Endothelial cell of umbilical vein (primary cell): ENCODE measurements at regions not wholly inside any gene's neighbourhood (a gene's known extent, or its start where the extent isn't known, plus 50 kb on each side); places are given as distances from the start of the nearest gene placed in this dataset.

Experiments used
- BruUV-seq: library from RNA; stranded (reverse); fragments of 400-500 nt; replicated peaks from 2 replicates; lab custom pipeline; 2021; lab: Mats Ljungman, UMichigan
- CTCF ChIA-PET: fragments of 300-600, 350-600 bp; sonication (Branson Sonifier 250); formaldehyde crosslinking; loops from one replicate; lab custom pipeline; 2021; ENCODE audit warnings: antibody characterized with exemption, inconsistent platforms; lab: Charles Lee
- POLR2A ChIA-PET: fragments of 300-600, 350-600 bp; sonication (Branson Sonifier 250); formaldehyde crosslinking; loops from one replicate; lab custom pipeline; 2021; ENCODE audit warnings: antibody characterized with exemption, inconsistent platforms; lab: Charles Lee
- DNase-seq: peaks from one replicate; pipeline ENCODE4 v3.0.0-alpha.2; 2011; ENCODE audit warnings: low read depth, low spot score
- FAIRE-seq: peaks from 2 replicates; lab custom pipeline; 2011; peaks lifted over from hg19 to GRCh38; lab: Jason Lieb, UNC
- H2AFZ ChIP-seq: 2 replicates; pipeline ENCODE4 v1.6.0; 2012; ENCODE audit warnings: low read depth, low read length, control low read depth, inconsistent platforms
- H3K27ac ChIP-seq: 2 replicates; pipeline ENCODE4 v1.5.1; 2011; ENCODE audit warnings: low read depth, mild to moderate bottlenecking, control low read depth, low read length, moderate library complexity; ENCODE audit not compliant: insufficient read depth
- H3K27me3 ChIP-seq, 2 experiments: 2 replicates each; pipeline versions ENCODE4 v1.6.0 to v1.6.1; 2011; ENCODE audit warnings: low read length in 2 of 2, mixed read lengths in 1 of 2; ENCODE audit not compliant: control insufficient read depth in 2 of 2, insufficient read depth in 2 of 2
- H3K36me3 ChIP-seq, 2 experiments: 2 replicates in 1 of 2; 3 replicates in 1 of 2; pipeline ENCODE4 v1.5.1; 2011; ENCODE audit warnings: low read length in 2 of 2, mild to moderate bottlenecking in 1 of 2, moderate library complexity in 1 of 2; ENCODE audit not compliant: control insufficient read depth in 2 of 2, insufficient read depth in 2 of 2; ENCODE audit errors: extremely low read depth in 1 of 2
- H3K4me1 ChIP-seq: 3 replicates; pipeline ENCODE4 v1.5.1; 2011; ENCODE audit warnings: mild to moderate bottlenecking, low read length; ENCODE audit not compliant: control insufficient read depth, insufficient read depth; ENCODE audit errors: extremely low read depth
- H3K4me2 ChIP-seq: 2 replicates; pipeline ENCODE4 v1.6.1; 2011; ENCODE audit warnings: low read length, control low read depth, mixed read lengths; ENCODE audit not compliant: insufficient read depth
- H3K4me3 ChIP-seq, 3 experiments: fragments of 200-600 bp in 1 of 3; sonication (generic), shearing (Covaris generic) in 1 of 3; replicated peaks in 1 of 3; 2 replicates each; pipeline ENCODE4 v1.5.1; 2011 to 2016; ENCODE audit warnings: control low read depth in 3 of 3, low read length in 3 of 3, mild to moderate bottlenecking in 2 of 3, inconsistent platforms in 1 of 3, low read depth in 1 of 3, moderate library complexity in 1 of 3; ENCODE audit not compliant: insufficient read depth in 1 of 3
- H3K79me2 ChIP-seq: 2 replicates; pipeline ENCODE4 v1.6.0; 2012; ENCODE audit warnings: low read length, inconsistent platforms; ENCODE audit not compliant: control insufficient read depth, insufficient read depth
- H3K9ac ChIP-seq: replicated peaks from 2 replicates; pipeline ENCODE3; 2011; ENCODE audit warnings: low read length, control low read depth; ENCODE audit not compliant: insufficient read depth; ENCODE audit errors: extremely low read depth
- H3K9me1 ChIP-seq: replicated peaks from 3 replicates; pipeline ENCODE4 v1.6.0; 2011; ENCODE audit warnings: mild to moderate bottlenecking, low read length; ENCODE audit not compliant: control insufficient read depth, insufficient read depth; ENCODE audit errors: extremely low read depth
- H3K9me3 ChIP-seq: replicated peaks from 2 replicates; pipeline ENCODE4 v1.5.1; 2012; ENCODE audit warnings: low read length, inconsistent platforms; ENCODE audit not compliant: control insufficient read depth, insufficient read depth
- H4K20me1 ChIP-seq: replicated peaks from 2 replicates; pipeline ENCODE3; 2011; ENCODE audit warnings: mild to moderate bottlenecking, low read length; ENCODE audit not compliant: control insufficient read depth, insufficient read depth; ENCODE audit errors: extremely low read depth
- CTCF ChIP-seq, 2 donors: IDR thresholded peaks; 1 replicate in 1 of 2; 2 replicates in 1 of 2; pipeline ENCODE4 v1.5.1; 2011; ENCODE audit warnings: low read length in 2 of 2, mild to moderate bottlenecking in 2 of 2, moderate library complexity in 2 of 2, control low read depth in 1 of 2, inconsistent platforms in 1 of 2, low read depth in 1 of 2; ENCODE audit not compliant: insufficient read depth in 1 of 2; ENCODE audit errors: extremely low read depth in 1 of 2
- EZH2 ChIP-seq: IDR thresholded peaks from 2 replicates; pipeline ENCODE4 v1.6.1; 2012; ENCODE audit warnings: borderline replicate concordance, low read depth, mild to moderate bottlenecking, moderate library complexity, low read length, inconsistent platforms; ENCODE audit not compliant: severe bottlenecking
- FOS ChIP-seq: IDR thresholded peaks from 2 replicates; pipeline ENCODE4 v1.6.1; 2011; ENCODE audit warnings: mild to moderate bottlenecking, low read length, moderate library complexity, borderline replicate concordance; ENCODE audit not compliant: insufficient read depth
- GATA2 ChIP-seq: IDR thresholded peaks from 2 replicates; pipeline ENCODE4 v1.7.0; 2011; ENCODE audit warnings: low read depth, mild to moderate bottlenecking, moderate library complexity, mixed read lengths, low read length; ENCODE audit not compliant: insufficient read length, insufficient read depth
- JUN ChIP-seq: IDR thresholded peaks from 2 replicates; pipeline ENCODE4 v1.6.1; 2011; ENCODE audit warnings: borderline replicate concordance, low read depth; ENCODE audit not compliant: insufficient read length, insufficient read depth
- MYC ChIP-seq: IDR thresholded peaks from one replicate; pipeline ENCODE4 v1.6.1; 2011; ENCODE audit warnings: mild to moderate bottlenecking, low read depth, low read length
- POLR2A ChIP-seq: IDR thresholded peaks from 2 replicates; pipeline ENCODE4 v1.6.1; 2012; ENCODE audit warnings: low read depth, mild to moderate bottlenecking, control low read depth, low read length
- POLR2AphosphoS5 ChIP-seq: IDR thresholded peaks from 2 replicates; pipeline ENCODE4 v1.6.1; 2012; ENCODE audit warnings: low read depth, mild to moderate bottlenecking, control low read depth, low read length, moderate library complexity; ENCODE audit not compliant: insufficient read depth
- dilution Hi-C: fragments of 300-500 bp; cut with MboI; formaldehyde crosslinking; loops from one replicate; pipeline ENCODE4 v1.15.0; 2019; ENCODE audit warnings: low sequenced_read_pairs; ENCODE audit not compliant: extremely low pct_ligation_motif_present
- intact Hi-C: fragments of 100-400 bp; cut with micrococcal nuclease; formaldehyde crosslinking; loops from one replicate; pipeline ENCODE4 v1.10.0; 2022
- TF ChIP-seq, protein P1 (sequence below): IDR thresholded peaks from 2 replicates; pipeline ENCODE4 v1.6.1; 2011; ENCODE audit not compliant: insufficient read depth, insufficient read length

DNA sequence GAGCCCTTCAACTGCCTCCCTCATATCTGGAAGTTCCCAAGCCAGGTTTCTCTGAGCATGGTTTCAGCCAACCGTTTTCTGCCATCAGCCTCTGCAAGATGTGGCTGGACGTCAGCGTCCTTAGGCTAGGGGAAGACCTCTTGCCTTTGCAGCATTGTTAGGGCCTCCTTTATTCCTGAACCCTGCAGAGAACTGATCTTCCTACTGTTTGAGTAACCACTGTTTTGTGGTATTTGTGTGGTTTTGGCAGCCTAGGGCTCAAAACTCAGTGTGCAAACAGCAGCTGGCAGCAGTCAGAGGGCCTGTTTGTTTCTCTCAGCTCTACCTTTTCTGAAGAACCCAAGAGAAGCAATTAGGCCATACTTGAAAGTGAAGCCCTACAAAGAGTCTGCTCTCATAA, 83.4 kb upstream of the SEMA3E start:
- DNase-seq (no peak), FAIRE-seq (no peak)
- intact Hi-C loops (no loop called here), dilution Hi-C loops (no loop called here)
- Histone ChIP-seq H3K36me3 (no peaks in the 10 kb centered on the region), H3K4me3 (no peak overlapping the region), H3K9me3 (no peaks in the 10 kb centered on the region), H2AFZ (no peak overlapping the region), H4K20me1 (no peaks in the 10 kb centered on the region), H3K9me1 (no peaks in the 10 kb centered on the region), H3K4me2 (no peak overlapping the region), H3K4me1 (no peaks in the 10 kb centered on the region), H3K27me3 (peaks cover 0 to 2% of the 10 kb centered on the region in 2 experiments), H3K9ac (no peak overlapping the region), H3K79me2 (no peaks in the 10 kb centered on the region), H3K27ac (no peak overlapping the region)
- ChIA-PET POLR2A (no interaction called here), CTCF (no interaction called here)
- no TSS peak for BruUV-seq
- TF ChIP-seq CTCF (IDR thresholded peaks at IDR 0.05; ENCODE audit: extremely low read depth in 1 of 2, insufficient read depth in 1 of 2, low read depth in 1 of 2, low read length in 2 of 2) (no peak), EZH2 (no peak), JUN (no peak)

GRCh38 chr7:83731154-83731553, 82.2 kb upstream of the SEMA3E start:
- H3K79me2 ChIP-seq, result no peaks in the 10 kb centered on the region
- H3K27me3 ChIP-seq, result no peaks in the 10 kb centered on the region
- no peak overlapping the region for H3K4me3 ChIP-seq
- H3K9me3 ChIP-seq, result no peaks in the 10 kb centered on the region
- no peaks in the 10 kb centered on the region for H3K36me3 ChIP-seq
- ChIA-PET POLR2A (no interaction called here), CTCF (no interaction called here)
- no peak overlapping the region for H3K27ac ChIP-seq
- no peak for DNase-seq
- H2AFZ ChIP-seq, result no peak overlapping the region
- no peak overlapping the region for H3K4me2 ChIP-seq
- no peak overlapping the region for H3K9ac ChIP-seq
- no TSS peak for BruUV-seq
- H3K9me1 ChIP-seq, result no peaks in the 10 kb centered on the region
- no peak for TF ChIP-seq EZH2
- TF ChIP-seq GATA2, result no peak
- TF ChIP-seq, protein P1, sequence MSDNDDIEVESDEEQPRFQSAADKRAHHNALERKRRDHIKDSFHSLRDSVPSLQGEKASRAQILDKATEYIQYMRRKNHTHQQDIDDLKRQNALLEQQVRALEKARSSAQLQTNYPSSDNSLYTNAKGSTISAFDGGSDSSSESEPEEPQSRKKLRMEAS, result no peak
- TF ChIP-seq MYC, result no peak
- no peak for TF ChIP-seq JUN
- no peak for TF ChIP-seq CTCF (IDR thresholded peaks at IDR 0.05; ENCODE audit: extremely low read depth in 1 of 2, insufficient read depth in 1 of 2, low read depth in 1 of 2, low read length in 2 of 2)
- no peak for TF ChIP-seq POLR2AphosphoS5
- no peak for TF ChIP-seq FOS
- TF ChIP-seq POLR2A, result no peak
- H4K20me1 ChIP-seq, result no peaks in the 10 kb centered on the region
- no peaks in the 10 kb centered on the region for H3K4me1 ChIP-seq
- no peak for FAIRE-seq
- intact Hi-C loops (no loop called here), dilution Hi-C loops (no loop called here)
